Loucy (cell line): ENCODE measurements at regions not wholly inside any gene's neighbourhood (a gene's known extent, or its start where the extent isn't known, plus 50 kb on each side); places are given as distances from the start of the nearest gene placed in this dataset.

Source experiments
- H2AFZ ChIP-seq: fragments of 200-600 bp; sonication (generic); 2 replicates; pipeline ENCODE4 v1.6.0; 2016; ENCODE audit warnings: antibody characterized with exemption, mild to moderate bottlenecking, low read length, moderate library complexity
- H3F3A ChIP-seq: fragments of 200-600 bp; 2 replicates; pipeline ENCODE4 v1.6.0; 2016; ENCODE audit warnings: antibody characterized with exemption, low read depth, mild to moderate bottlenecking
- H3K27me3 ChIP-seq: fragments of 200-600 bp; sonication (generic); 2 replicates; pipeline ENCODE4 v1.6.1; 2014; ENCODE audit warnings: low read length, mild to moderate bottlenecking; ENCODE audit not compliant: insufficient read depth, poor library complexity, severe bottlenecking
- H3K36me3 ChIP-seq: fragments of 200-600 bp; sonication (generic); 2 replicates; pipeline ENCODE4 v1.6.1; 2016; ENCODE audit warnings: low read length; ENCODE audit not compliant: insufficient read depth
- H3K4me1 ChIP-seq: fragments of 200-600 bp; sonication (generic); 2 replicates; pipeline ENCODE4 v1.5.1; 2014; ENCODE audit warnings: low read length, mild to moderate bottlenecking; ENCODE audit not compliant: insufficient read depth, poor library complexity, severe bottlenecking
- H3K4me2 ChIP-seq: fragments of 200-600 bp; sonication (generic); 2 replicates; pipeline ENCODE4 v1.6.0; 2014; ENCODE audit warnings: antibody characterized with exemption, low read length, low read depth, mild to moderate bottlenecking; ENCODE audit not compliant: poor library complexity, severe bottlenecking
- H3K4me3 ChIP-seq: fragments of 200-600 bp; sonication (generic); 2 replicates; pipeline ENCODE4 v1.5.1; 2014; ENCODE audit warnings: low read length, mild to moderate bottlenecking, mixed read lengths; ENCODE audit not compliant: poor library complexity, severe bottlenecking
- H3K79me2 ChIP-seq: fragments of 200-600 bp; sonication (generic); 2 replicates; pipeline ENCODE4 v1.6.1; 2014; ENCODE audit warnings: low read length; ENCODE audit not compliant: insufficient read depth
- H3K9ac ChIP-seq: fragments of 200-600 bp; sonication (generic); 2 replicates; pipeline ENCODE4 v1.6.0; 2014; ENCODE audit warnings: mild to moderate bottlenecking, low read depth, low read length, moderate library complexity; ENCODE audit not compliant: poor library complexity, severe bottlenecking
- H3K9me2 ChIP-seq: fragments of 200-600 bp; sonication (generic); replicated peaks from 2 replicates; pipeline ENCODE4 v1.6.1; 2016; ENCODE audit warnings: low read depth, low read length, mixed read lengths
- H3K9me3 ChIP-seq: fragments of 200-600 bp; sonication (generic); 2 replicates; pipeline ENCODE4 v1.6.1; 2014; ENCODE audit warnings: mild to moderate bottlenecking, antibody characterized with exemption, low read length, low read depth; ENCODE audit not compliant: insufficient read depth
- H4K20me1 ChIP-seq: fragments of 200-600 bp; sonication (generic); 2 replicates; pipeline ENCODE4 v1.6.0; 2014; ENCODE audit warnings: antibody characterized with exemption, low read length, mild to moderate bottlenecking; ENCODE audit not compliant: insufficient read depth, poor library complexity, severe bottlenecking
- CTCF ChIP-seq: fragments of 200-600 bp; sonication (generic); conservative IDR thresholded peaks from 2 replicates; pipeline ENCODE4 v1.5.1; 2014; ENCODE audit warnings: mild to moderate bottlenecking, antibody characterized with exemption, low read length
- EZH2phosphoT487 ChIP-seq: fragments of 200-600 bp; IDR thresholded peaks from 2 replicates; pipeline ENCODE4 v1.6.1; 2018; ENCODE audit warnings: antibody characterized with exemption, mild to moderate bottlenecking, moderate library complexity, borderline replicate concordance

GRCh38 chr7:124553502-124553901 is 212.1 kb downstream of the GPR37 start:
- no peak overlapping the region for H3K4me3 ChIP-seq
- no peak overlapping the region for H3K9ac ChIP-seq
- no peak overlapping the region for H2AFZ ChIP-seq
- H3K4me1 ChIP-seq, result no peaks in the 10 kb centered on the region
- H3K9me3 ChIP-seq, result no peaks in the 10 kb centered on the region
- H3K79me2 ChIP-seq, result no peaks in the 10 kb centered on the region
- H3K36me3 ChIP-seq, result no peaks in the 10 kb centered on the region
- no peaks in the 10 kb centered on the region for H3F3A ChIP-seq
- H4K20me1 ChIP-seq, result no peaks in the 10 kb centered on the region
- no peak overlapping the region for H3K4me2 ChIP-seq
- H3K9me2 ChIP-seq, result no peaks in the 10 kb centered on the region
- no peaks in the 10 kb centered on the region for H3K27me3 ChIP-seq
- no peak for TF ChIP-seq EZH2phosphoT487
- TF ChIP-seq CTCF, result no peak

- Histone ChIP-seq H3K9me3 (no peaks in the 10 kb centered on the region), H3K4me3 (no peak overlapping the region), H2AFZ (no peak overlapping the region), H3F3A (no peaks in the 10 kb centered on the region), H3K36me3 (no peaks in the 10 kb centered on the region), H4K20me1 (no peaks in the 10 kb centered on the region), H3K27me3 (no peaks in the 10 kb centered on the region), H3K9ac (no peak overlapping the region), H3K4me2 (no peak overlapping the region), H3K4me1 (no peaks in the 10 kb centered on the region), H3K9me2 (no peaks in the 10 kb centered on the region), H3K79me2 (no peaks in the 10 kb centered on the region)
- TF ChIP-seq CTCF (no peak), EZH2phosphoT487 (no peak)
These were observed 213.4 kb downstream of the GPR37 start for GRCh38 chr7:124552217-124552616.

- no peak overlapping the region for H3K9ac ChIP-seq
- H2AFZ ChIP-seq, result no peak overlapping the region
- H3K36me3 ChIP-seq, result no peaks in the 10 kb centered on the region
- no peaks in the 10 kb centered on the region for H3K27me3 ChIP-seq
- H3K79me2 ChIP-seq, result no peaks in the 10 kb centered on the region
- no peak for TF ChIP-seq CTCF
- no peak for TF ChIP-seq EZH2phosphoT487
- H3K4me1 ChIP-seq, result no peaks in the 10 kb centered on the region
- no peaks in the 10 kb centered on the region for H4K20me1 ChIP-seq
- no peak overlapping the region for H3K4me2 ChIP-seq
- no peaks in the 10 kb centered on the region for H3F3A ChIP-seq
- no peaks in the 10 kb centered on the region for H3K9me2 ChIP-seq
- H3K4me3 ChIP-seq, result no peak overlapping the region
- no peaks in the 10 kb centered on the region for H3K9me3 ChIP-seq
These were observed 215.6 kb downstream of the GPR37 start for GRCh38 chr7:124550036-124550435.
